ENCODE measurements at regions not wholly inside any gene's neighbourhood (a gene's known extent, or its start where the extent isn't known, plus 50 kb on each side); places are given as distances from the start of the nearest gene placed in this dataset.
"Not testable (repeated sequence)": the region's sequence is repeated elsewhere in the genome, so short reads cannot be mapped to it uniquely, and the experiment has no call there.

- no peak for DNase-seq (ENCODE audit: low read depth, low spot score)
These were observed 253.4 kb upstream of the KITLG start for GRCh38 chr12:88833641-88834116.

DNA sequence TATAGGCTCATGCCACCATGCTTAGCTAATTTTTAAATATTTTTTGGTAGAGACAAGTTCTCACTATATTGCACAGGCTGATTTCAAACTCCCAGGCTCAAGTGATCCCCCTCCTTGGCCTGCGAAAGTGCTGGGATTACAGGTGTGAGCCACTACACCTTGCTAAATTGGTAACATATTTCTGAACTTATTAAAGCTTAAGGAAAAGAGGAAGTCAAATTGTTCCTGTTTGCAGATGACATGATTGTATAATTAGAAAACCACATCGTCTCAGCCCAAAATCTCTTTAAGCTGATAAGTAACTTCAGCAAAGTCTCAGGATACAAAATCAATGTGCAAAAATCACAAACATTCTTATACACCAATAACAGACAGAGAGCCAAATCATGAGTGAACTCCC lies 248.3 kb upstream of the KITLG start:
- not testable (repeated sequence) for DNase-seq (ENCODE audit: low read depth, low spot score)

DNA sequence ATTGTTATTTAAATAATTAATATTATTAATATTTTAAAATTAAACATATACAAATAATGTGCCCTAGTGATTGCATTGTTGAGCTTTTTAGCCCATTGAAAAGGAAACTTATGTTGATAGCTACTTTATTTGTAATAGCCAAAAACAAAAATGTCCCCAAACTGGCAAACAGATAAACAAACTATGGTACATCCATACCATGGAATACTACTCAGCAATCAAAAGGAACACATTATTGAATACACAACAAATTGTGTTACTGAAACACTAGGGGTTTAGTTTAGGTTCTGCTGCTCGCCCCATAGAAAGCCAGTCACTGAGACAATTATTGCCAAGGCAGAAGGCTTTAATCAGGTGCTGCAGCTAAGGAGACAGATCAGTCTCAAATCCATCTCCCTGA lies 239.7 kb upstream of the KITLG start:
- DNase-seq (ENCODE audit: low read depth, low spot score): no peak

DNA sequence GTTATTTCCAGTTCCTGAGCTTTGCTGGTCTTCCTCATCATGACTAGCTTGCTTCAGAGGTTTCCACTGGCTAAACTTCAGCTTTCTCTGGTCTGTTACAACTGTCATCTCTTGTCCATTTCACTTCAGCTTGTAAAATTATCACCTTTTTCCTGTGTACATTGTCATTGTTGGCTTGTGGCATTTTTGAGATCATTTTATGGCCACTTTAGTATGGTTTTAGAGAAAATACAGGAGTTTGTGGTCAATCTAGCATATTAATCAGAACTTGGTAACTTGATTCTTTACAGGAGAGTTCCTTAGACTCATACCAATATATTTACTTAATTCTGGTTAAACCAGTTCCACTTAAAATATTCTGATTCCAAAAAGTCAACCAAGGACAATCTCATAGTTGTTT lies 235.9 kb upstream of the KITLG start:
- no peak for DNase-seq (ENCODE audit: low read depth, low spot score)

- no peak for DNase-seq (ENCODE audit: low read depth, low spot score)
These were observed 234.5 kb upstream of the KITLG start for GRCh38 chr12:88814779-88815178.

DNA sequence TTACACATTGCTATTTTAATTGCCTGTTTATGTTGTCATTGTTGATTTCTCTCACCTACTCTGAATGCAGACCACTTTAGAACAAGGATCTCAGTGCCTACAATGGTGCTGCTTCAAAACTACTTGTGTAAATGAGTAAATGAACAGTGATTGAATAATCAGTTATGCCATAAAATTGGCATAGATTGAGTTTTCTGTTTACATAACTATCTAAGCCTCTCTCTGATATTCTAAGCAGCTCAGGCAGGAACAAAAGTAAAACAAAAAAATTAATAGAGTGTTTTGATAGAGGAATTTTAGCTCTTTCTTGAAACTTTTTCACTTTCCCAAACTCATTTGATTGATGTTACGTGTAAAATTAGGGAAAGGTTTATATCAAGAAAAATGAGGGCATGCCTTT lies 232.3 kb upstream of the KITLG start:
- DNase-seq (ENCODE audit: low read depth, low spot score): no peak

DNA sequence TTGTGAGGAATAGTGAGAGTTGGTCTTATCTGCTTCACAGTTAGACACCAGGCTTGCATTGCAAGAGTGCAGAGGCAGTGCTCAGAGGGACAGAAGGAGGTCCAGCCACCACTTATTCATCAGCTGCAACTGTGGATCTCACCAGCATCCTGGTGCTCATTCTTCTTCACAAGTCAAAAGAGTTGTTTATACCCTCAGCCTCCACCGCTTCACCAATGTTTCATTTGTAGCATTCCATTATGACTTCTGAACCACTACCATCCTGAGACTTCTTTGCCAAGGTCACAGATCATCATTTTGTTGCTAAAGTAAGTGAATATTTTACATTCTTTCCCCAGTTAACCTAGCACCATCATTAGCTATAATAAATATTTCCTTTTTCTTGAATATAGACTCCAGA lies 230.5 kb upstream of the KITLG start:
- DNase-seq (ENCODE audit: low read depth, low spot score): no peak

- not testable (repeated sequence) for DNase-seq (ENCODE audit: low read depth, low spot score)
These were observed 229.6 kb upstream of the KITLG start for GRCh38 chr12:88809841-88810240.

- no peak for DNase-seq (ENCODE audit: low read depth, low spot score)
These were observed 225.4 kb upstream of the KITLG start for GRCh38 chr12:88805692-88806091.

DNA sequence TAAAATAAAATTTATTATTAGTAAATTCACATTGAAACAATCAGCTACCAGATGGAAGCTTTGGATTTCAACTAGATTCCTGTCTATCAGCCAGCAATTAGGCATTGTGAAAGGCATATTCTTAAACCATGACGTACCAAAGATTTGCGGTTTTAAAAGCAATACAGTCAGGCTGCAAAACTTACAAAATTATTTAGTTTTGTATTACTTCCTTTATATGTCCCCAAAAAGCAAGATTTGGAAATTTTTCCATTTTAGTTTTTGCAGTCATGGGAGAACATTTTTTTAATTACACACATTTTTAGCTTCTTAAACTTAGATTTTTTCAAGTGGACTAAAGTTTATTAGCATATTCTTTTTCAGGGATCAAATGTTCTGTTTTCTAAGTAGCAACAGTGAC lies 225.0 kb upstream of the KITLG start:
- DNase-seq (ENCODE audit: low read depth, low spot score): no peak

GRCh38 chr12:88802096-88802706 lies 221.9 kb upstream of the KITLG start:
- DNase-seq (ENCODE audit: low read depth, low spot score): no peak

- DNase-seq (ENCODE audit: low read depth, low spot score): no peak
These were observed 221.2 kb upstream of the KITLG start for GRCh38 chr12:88801227-88802095.

- no peak for DNase-seq (ENCODE audit: low read depth, low spot score)
These were observed 212.8 kb upstream of the KITLG start for GRCh38 chr12:88793096-88793495.

- DNase-seq (ENCODE audit: low read depth, low spot score): no peak
These were observed 210.0 kb upstream of the KITLG start for GRCh38 chr12:88790231-88790630.

GRCh38 chr12:88784166-88784565 lies 203.9 kb upstream of the KITLG start:
- DNase-seq (ENCODE audit: low read depth, low spot score): no peak

DNA sequence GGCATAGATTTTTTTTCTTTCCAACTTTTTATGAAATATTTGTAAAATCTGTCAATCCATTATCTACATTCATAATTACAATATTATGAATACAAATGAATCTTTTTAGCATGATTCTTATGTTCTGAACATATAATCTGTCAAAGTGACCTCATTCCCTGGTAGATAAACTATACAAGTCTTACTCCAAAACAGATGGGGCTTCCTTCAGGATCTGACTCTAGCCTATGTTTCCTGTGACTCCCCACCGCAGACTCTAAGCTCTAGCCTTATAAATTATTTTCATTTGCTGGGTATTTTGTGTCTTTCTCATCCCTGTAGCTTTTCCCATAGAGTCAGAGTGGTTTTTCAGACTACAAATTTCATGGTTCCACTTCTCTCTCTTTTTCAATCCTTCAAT lies 202.1 kb upstream of the KITLG start:
- no peak for DNase-seq (ENCODE audit: low read depth, low spot score)

DNA sequence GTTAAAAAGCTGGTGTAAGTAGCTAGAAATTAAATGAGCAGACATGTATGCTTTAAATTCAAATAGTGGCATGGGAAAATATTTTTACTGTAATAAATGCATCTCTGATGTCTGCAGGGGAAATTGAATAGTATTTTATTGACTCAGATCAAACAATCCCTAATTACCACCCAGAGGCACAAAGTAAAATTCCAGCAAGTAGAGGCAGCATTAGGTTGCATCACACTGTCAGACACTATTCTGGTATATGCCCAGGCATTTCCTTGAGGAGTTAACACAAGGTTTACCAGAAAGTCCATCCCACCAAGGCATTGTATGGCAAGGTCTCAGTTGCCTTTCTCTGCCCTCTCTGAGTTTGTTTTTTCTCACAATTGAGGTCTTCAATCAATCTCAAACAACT lies 201.6 kb upstream of the KITLG start:
- no peak for DNase-seq (ENCODE audit: low read depth, low spot score)

DNA sequence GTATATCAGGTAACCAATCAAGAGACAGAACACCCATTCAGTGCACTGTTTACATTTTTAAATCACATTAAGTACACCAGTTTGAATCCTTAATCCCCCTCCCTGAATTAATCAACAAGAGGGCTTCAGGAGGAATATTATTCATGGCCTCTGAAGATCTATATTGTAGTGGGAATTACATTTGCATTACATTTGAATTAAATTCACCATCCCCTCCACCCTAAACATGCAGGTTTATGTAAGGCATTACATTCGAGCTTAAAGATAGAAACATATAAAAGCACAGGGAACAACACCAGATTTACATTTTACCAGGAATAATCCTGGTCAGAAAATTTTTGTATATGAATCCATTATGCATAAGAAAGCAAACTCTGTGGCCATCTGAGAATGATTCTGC lies 197.8 kb upstream of the KITLG start:
- no peak for DNase-seq (ENCODE audit: low read depth, low spot score)

GRCh38 chr12:88775742-88776151 lies 195.5 kb upstream of the KITLG start:
- no peak for DNase-seq (ENCODE audit: low read depth, low spot score)

- DNase-seq (ENCODE audit: low read depth, low spot score): no peak
These were observed 187.4 kb upstream of the KITLG start for GRCh38 chr12:88767699-88768098.

DNA sequence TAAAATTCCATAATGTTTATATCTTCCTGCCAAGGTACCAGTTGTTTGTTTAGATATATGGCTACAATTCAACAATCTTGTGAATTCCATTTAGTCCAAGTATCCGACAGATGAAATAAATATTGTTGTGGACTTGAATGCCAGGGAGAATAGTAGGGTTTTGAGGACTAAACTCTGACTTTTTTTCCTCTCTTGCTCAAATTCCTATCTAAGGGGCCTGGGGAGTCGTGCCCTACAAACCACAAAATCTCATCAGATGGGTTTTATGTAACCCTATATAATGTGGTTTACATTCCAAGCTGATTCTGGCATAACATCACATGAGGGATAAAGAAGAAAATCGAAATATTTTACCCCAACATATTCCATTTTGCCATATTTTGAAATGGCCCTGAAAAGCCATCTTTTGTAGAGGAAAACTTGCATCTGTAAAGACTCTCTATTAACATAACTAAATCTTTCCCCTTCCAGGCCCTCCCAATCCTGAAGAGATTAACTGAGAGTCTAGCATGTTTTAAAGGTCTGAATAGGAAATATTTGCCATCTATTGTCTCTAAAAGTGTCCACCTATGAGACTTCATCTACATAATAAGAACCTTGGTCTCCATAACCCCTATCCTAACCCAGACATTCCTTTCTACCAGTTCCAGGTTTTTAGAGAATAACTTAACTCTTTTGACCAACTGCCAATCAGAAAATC lies 184.7 kb upstream of the KITLG start:
- no peak for DNase-seq (ENCODE audit: low read depth, low spot score)

DNA sequence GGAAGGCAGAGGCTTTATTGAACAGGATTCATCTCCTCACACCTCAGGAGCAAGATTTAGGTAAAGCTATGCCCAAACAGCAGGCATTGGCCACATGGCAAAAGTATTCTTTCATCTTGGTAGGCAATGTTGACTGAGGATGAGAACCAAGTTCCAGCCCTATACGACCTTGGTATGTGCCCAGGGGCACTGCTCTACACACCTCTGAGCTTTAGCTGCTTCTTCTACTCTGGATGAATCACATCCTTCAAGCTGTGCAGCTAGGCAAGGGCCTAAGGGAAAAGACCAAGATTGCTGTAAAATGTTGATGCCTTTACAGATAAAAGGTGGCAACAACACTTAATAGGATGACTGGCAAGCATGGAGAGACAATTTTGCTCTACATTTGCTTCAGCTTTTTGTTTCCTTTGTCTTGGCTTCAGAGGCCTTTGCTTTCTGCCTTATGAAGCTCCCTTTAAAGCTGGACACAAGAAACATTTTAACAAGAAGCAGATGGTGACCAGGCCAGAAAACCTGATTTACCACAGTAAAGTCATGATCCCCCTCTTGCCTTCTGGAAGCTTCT lies 183.3 kb upstream of the KITLG start:
- no peak for DNase-seq (ENCODE audit: low read depth, low spot score)

Data from activated CD4-positive, CD25-positive, alpha-beta regulatory T cell treated with anti-CD3 and anti-CD28 coated beads, Interleukin-2, amount 50 U/mL, for 16 hours (primary cell).